ENCODE measurements at regions not wholly inside any gene's neighbourhood (a gene's known extent, or its start where the extent isn't known, plus 50 kb on each side); places are given as distances from the start of the nearest gene placed in this dataset.

DNA sequence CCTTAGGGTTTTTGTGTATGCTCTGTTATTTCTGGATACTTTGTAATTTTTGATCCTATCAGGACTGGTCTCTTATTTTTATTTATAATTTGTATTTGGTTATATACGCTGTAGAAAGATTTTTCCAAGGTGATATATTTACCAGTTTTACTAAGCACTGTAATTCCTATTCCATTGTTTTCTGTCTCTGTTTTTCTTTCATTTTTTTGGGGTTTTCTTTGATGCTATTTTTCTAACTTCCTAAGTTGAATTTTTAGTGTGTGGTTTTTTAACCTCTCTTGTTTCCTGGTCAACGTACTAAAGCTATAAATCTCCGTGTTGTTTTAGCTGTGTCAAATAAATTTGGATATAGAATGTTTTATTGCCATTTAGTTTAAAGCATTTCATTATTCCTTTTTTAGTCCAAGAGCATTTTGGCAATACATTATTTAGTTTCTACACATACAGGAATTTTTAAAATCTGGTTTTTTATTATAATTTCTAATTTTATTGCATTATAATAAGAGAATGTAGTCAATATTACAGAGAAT lies 128.1 kb upstream of the THRB start:
- TF ChIP-seq, protein P1, sequence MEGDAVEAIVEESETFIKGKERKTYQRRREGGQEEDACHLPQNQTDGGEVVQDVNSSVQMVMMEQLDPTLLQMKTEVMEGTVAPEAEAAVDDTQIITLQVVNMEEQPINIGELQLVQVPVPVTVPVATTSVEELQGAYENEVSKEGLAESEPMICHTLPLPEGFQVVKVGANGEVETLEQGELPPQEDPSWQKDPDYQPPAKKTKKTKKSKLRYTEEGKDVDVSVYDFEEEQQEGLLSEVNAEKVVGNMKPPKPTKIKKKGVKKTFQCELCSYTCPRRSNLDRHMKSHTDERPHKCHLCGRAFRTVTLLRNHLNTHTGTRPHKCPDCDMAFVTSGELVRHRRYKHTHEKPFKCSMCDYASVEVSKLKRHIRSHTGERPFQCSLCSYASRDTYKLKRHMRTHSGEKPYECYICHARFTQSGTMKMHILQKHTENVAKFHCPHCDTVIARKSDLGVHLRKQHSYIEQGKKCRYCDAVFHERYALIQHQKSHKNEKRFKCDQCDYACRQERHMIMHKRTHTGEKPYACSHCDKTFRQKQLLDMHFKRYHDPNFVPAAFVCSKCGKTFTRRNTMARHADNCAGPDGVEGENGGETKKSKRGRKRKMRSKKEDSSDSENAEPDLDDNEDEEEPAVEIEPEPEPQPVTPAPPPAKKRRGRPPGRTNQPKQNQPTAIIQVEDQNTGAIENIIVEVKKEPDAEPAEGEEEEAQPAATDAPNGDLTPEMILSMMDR (conservative IDR thresholded peaks at IDR 0.05; ENCODE audit: low read length) = no peak
- TF ChIP-seq EZH2phosphoT487 (IDR thresholded peaks at IDR 0.05; ENCODE audit: borderline replicate concordance, low read depth, low read length) = no peak

Data from OCI-LY7 (cell line).